Transverse colon (tissue), 4 donors: ENCODE measurements at regions not wholly inside any gene's neighbourhood (a gene's known extent, or its start where the extent isn't known, plus 50 kb on each side); places are given as distances from the start of the nearest gene placed in this dataset.

Experiments used
- CTCF ChIP-seq, 5 experiments: fragments of 200-600 bp in 3 of 5; fragments of 450-650 bp in 2 of 5; sonication (generic) in 3 of 5; IDR thresholded peaks; 1 replicate in 2 of 5; 2 replicates in 3 of 5; pipeline ENCODE4 v1.5.1; 2016 to 2017; ENCODE audit warnings: antibody characterized with exemption in 5 of 5, inconsistent platforms in 3 of 5, mild to moderate bottlenecking in 2 of 5, moderate library complexity in 1 of 5
- POLR2A ChIP-seq: fragments of 450-650 bp; IDR thresholded peaks from one replicate; pipeline ENCODE4 v1.6.1; 2016; ENCODE audit warnings: antibody characterized with exemption, mild to moderate bottlenecking, moderate library complexity
- POLR2AphosphoS5 ChIP-seq, 3 donors: sonication (generic); formaldehyde crosslinking; IDR thresholded peaks; one replicate each; pipeline ENCODE4 v1.6.1; 2016; ENCODE audit warnings: antibody characterized with exemption in 3 of 3

- TF ChIP-seq POLR2A (no peak), CTCF (IDR thresholded peaks at IDR 0.05) (no peak), POLR2AphosphoS5 (IDR thresholded peaks at IDR 0.05) (no peak)
Measured at GRCh38 chr6:88477413-88477812, 311.3 kb upstream of the CNR1 start.
